Upper lobe of left lung (tissue), 6 donors: ENCODE measurements at regions not wholly inside any gene's neighbourhood (a gene's known extent, or its start where the extent isn't known, plus 50 kb on each side); places are given as distances from the start of the nearest gene placed in this dataset.

Experiments
- ATAC-seq, 2 donors: fragments of 200-7000 bp; cut with Tn5 transposase; one replicate each; pipeline ENCODE4 v1.9.1; 2022; ENCODE audit warnings: mild to moderate bottlenecking in 2 of 2, moderate library complexity in 2 of 2; ENCODE audit not compliant: low FRiP score in 2 of 2
- DNase-seq, 2 donors: peaks; one replicate each; pipeline ENCODE4 v3.0.0-alpha.2; 2019 to 2020
- H3K27ac ChIP-seq, 4 donors: fragments of 200-600 bp; sonication (generic); one replicate each; pipeline ENCODE4 v1.5.1; 2016 to 2019
- H3K27me3 ChIP-seq, 4 donors: fragments of 200-600 bp; sonication (generic); one replicate each; pipeline ENCODE4 v1.5.1; 2017 to 2019
- H3K36me3 ChIP-seq, 4 donors: fragments of 200-600 bp; sonication (generic); one replicate each; pipeline ENCODE4 v1.5.1; 2016 to 2019
- H3K4me1 ChIP-seq, 4 donors: fragments of 200-600 bp; sonication (generic); one replicate each; pipeline ENCODE4 v1.5.1; 2018 to 2019
- H3K4me3 ChIP-seq, 4 donors: fragments of 200-600 bp; sonication (generic); one replicate each; pipeline ENCODE4 v1.5.1; 2017 to 2019; ENCODE audit warnings: mild to moderate bottlenecking in 2 of 4, moderate library complexity in 1 of 4
- H3K9me3 ChIP-seq, 4 donors: fragments of 200-600 bp; sonication (generic); one replicate each; pipeline ENCODE4 v1.5.1; 2018 to 2019
- EP300 ChIP-seq, 4 donors: sonication (generic); formaldehyde crosslinking; IDR thresholded peaks; one replicate each; pipeline ENCODE4 v1.5.1; 2017; ENCODE audit warnings: antibody characterized with exemption in 4 of 4, control low read depth in 2 of 4
- POLR2A ChIP-seq, 4 donors: fragments of 450-650 bp; IDR thresholded peaks; one replicate each; pipeline ENCODE4 v1.5.1; 2016 to 2017; ENCODE audit warnings: antibody characterized with exemption in 4 of 4, mild to moderate bottlenecking in 2 of 4
- POLR2AphosphoS5 ChIP-seq, 2 donors: sonication (generic); formaldehyde crosslinking; IDR thresholded peaks; one replicate each; pipeline ENCODE4 v1.5.1; 2017; ENCODE audit warnings: antibody characterized with exemption in 2 of 2
- WGBS, 2 donors: methylation state at CpG; one replicate each; pipeline ENCODE4 v1.1.5; 2017 to 2018; 5-methylcytosine and 5-hydroxymethylcytosine counted together
- TF ChIP-seq, protein P1 (sequence below), 6 experiments: fragments of 450-650 bp in 4 of 6; fragments of 200-600 bp in 2 of 6; sonication (generic) in 2 of 6; IDR thresholded peaks; one replicate each; pipeline ENCODE4 v1.5.1; 2016 to 2019; ENCODE audit warnings: antibody characterized with exemption in 6 of 6
- donor health status: DM: no; HTN: no; CAD: no; lungs with moderate emphysema.
- donor health status: DM: no; HTN: yes; CAD: no; lungs with severe emphysema.

DNA sequence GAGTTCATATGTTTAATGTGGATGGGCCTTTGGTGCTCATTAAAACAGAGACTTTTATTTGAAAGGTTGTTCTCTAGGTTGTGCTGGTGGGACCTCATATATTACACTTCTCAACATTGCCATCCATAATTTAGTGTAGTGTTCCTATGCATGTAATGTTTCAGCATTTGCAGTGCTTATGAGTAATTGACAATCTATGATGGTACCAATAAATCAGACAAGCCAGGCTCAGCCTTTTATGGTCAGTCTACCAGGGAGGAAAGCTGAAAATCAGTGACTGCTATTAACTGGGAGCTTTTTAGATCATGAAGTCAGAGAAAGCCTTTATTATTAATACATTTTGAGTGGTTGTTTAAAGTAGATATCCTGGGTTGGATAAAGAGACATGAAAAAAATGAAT is 120.1 kb upstream of the SLC28A3 start:
- DNase-seq (no peak), ATAC-seq (no peak)
- H3K4me3 ChIP-seq, result no peak overlapping the region
- TF ChIP-seq POLR2AphosphoS5 (IDR thresholded peaks at IDR 0.05) (no peak), POLR2A (IDR thresholded peaks at IDR 0.05) (no peak), EP300 (IDR thresholded peaks at IDR 0.05) (no peak)
- TF ChIP-seq, protein P1, sequence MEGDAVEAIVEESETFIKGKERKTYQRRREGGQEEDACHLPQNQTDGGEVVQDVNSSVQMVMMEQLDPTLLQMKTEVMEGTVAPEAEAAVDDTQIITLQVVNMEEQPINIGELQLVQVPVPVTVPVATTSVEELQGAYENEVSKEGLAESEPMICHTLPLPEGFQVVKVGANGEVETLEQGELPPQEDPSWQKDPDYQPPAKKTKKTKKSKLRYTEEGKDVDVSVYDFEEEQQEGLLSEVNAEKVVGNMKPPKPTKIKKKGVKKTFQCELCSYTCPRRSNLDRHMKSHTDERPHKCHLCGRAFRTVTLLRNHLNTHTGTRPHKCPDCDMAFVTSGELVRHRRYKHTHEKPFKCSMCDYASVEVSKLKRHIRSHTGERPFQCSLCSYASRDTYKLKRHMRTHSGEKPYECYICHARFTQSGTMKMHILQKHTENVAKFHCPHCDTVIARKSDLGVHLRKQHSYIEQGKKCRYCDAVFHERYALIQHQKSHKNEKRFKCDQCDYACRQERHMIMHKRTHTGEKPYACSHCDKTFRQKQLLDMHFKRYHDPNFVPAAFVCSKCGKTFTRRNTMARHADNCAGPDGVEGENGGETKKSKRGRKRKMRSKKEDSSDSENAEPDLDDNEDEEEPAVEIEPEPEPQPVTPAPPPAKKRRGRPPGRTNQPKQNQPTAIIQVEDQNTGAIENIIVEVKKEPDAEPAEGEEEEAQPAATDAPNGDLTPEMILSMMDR (IDR thresholded peaks at IDR 0.05), result no peak
- no peaks in the 10 kb centered on the region for H3K9me3 ChIP-seq
- no peaks in the 10 kb centered on the region for H3K4me1 ChIP-seq
- H3K36me3 ChIP-seq, result no peaks in the 10 kb centered on the region
- no peak overlapping the region for H3K27ac ChIP-seq
- H3K27me3 ChIP-seq, result no peaks in the 10 kb centered on the region

DNA sequence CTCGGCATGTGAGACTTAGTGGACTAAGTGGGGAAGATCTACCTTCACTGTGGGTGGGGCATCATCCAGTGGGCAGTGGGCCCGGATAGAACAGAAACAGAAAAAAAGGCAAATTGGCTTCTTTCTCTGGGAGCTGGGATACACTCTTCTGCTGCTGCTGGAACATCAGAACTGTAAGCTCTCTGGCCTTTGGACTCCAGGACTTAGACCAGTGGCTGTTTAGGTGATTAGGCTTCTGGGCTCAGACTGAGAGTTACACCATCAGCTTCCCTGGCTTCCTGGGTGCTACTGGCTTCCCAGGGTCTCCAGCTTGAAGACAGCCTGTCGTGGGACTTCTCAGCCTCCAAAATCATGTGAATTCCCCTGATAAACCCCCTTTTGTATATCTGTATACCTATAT is 122.7 kb upstream of the SLC28A3 start:
- Histone ChIP-seq H3K27ac (no peak overlapping the region), H3K36me3 (no peaks in the 10 kb centered on the region), H3K4me1 (no peaks in the 10 kb centered on the region), H3K27me3 (no peaks in the 10 kb centered on the region), H3K9me3 (no peaks in the 10 kb centered on the region), H3K4me3 (no peak overlapping the region)
- TF ChIP-seq POLR2AphosphoS5 (IDR thresholded peaks at IDR 0.05), result no peak
- no peak for TF ChIP-seq EP300 (IDR thresholded peaks at IDR 0.05)
- TF ChIP-seq POLR2A (IDR thresholded peaks at IDR 0.05), result no peak
- TF ChIP-seq, protein P1 (IDR thresholded peaks at IDR 0.05), result no peak
- 77 to 78% methylated on average over 3 of the region's 3 CpGs for WGBS, 2 donors
- DNase-seq (no peak), ATAC-seq (no peak)

DNA sequence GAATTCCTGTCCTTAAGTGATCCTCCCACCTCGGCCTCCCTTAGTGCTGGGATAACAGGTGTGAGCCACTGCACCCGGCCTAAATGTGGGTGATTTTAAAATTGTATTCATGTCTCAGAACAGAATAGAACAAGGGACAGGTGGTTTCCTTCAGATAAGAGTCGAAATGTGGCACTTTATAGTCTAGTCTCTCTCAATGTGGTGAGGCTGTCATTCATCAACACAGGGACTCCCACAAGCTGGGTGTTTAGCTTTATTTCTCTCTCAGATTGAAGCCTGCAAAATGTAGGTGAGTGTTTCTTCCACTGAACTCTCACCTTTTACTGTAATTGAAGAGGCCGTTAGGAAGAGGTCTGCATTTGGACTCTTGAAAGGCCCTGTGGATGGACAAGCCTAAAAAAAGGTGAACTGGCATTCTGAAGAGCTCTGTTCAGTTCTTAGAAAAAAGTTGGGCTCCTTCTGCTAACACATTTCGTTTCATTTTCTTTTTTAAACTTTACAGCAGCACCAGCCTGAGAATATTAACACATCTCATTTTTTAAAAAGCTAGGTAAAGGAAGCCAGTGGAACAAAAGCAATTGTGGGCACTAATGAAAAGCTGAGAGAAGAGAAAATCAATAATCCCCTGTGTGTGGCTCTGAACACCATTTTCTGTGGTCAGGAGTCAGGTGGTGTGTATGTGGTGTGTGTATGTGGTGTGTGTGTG is 126.2 kb upstream of the SLC28A3 start:
- 66 to 67% methylated on average over 5 of the region's 5 CpGs for WGBS, 2 donors
- no peak for DNase-seq
- no peaks in the 10 kb centered on the region for H3K4me1 ChIP-seq
- H3K4me3 ChIP-seq, result no peak overlapping the region
- TF ChIP-seq POLR2A (IDR thresholded peaks at IDR 0.05) (no peak), POLR2AphosphoS5 (IDR thresholded peaks at IDR 0.05) (no peak), EP300 (IDR thresholded peaks at IDR 0.05) (no peak)
- TF ChIP-seq, protein P1 (IDR thresholded peaks at IDR 0.05), result no peak
- no peaks in the 10 kb centered on the region for H3K9me3 ChIP-seq
- H3K36me3 ChIP-seq, result no peaks in the 10 kb centered on the region
- no peaks in the 10 kb centered on the region for H3K27me3 ChIP-seq
- H3K27ac ChIP-seq, result no peak overlapping the region
- ATAC-seq, result no peak

DNA sequence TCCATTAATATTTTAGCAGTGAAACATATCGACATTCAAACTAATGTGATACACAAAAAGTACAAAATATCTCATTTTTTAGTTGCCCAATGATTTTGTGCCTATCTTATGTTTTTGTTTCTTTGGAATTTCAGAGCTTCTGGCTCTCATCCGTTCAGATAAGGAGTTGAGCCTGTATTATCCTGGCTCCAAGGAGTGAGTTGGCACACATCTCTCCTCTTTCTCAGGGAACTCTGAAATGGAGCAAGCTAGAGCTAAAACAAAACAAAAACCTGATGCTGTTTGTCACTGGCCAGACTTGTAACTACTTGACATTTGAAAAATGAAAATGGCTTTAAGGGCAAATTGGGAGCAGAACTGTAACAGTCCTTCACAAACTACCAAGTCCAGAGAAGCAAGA is 131.3 kb upstream of the SLC28A3 start:
- H3K4me1 ChIP-seq, result no peaks in the 10 kb centered on the region
- no peaks in the 10 kb centered on the region for H3K36me3 ChIP-seq
- ATAC-seq (no peak), DNase-seq (no peak)
- H3K27ac ChIP-seq, result no peak overlapping the region
- no peaks in the 10 kb centered on the region for H3K9me3 ChIP-seq
- TF ChIP-seq, protein P1 (IDR thresholded peaks at IDR 0.05), result no peak
- no peak for TF ChIP-seq POLR2AphosphoS5 (IDR thresholded peaks at IDR 0.05)
- TF ChIP-seq POLR2A (IDR thresholded peaks at IDR 0.05), result no peak
- no peak for TF ChIP-seq EP300 (IDR thresholded peaks at IDR 0.05)
- H3K27me3 ChIP-seq, result no peaks in the 10 kb centered on the region
- no peak overlapping the region for H3K4me3 ChIP-seq
- WGBS, 2 donors, result 73 to 84% methylated on average over 2 of the region's 2 CpGs

DNA sequence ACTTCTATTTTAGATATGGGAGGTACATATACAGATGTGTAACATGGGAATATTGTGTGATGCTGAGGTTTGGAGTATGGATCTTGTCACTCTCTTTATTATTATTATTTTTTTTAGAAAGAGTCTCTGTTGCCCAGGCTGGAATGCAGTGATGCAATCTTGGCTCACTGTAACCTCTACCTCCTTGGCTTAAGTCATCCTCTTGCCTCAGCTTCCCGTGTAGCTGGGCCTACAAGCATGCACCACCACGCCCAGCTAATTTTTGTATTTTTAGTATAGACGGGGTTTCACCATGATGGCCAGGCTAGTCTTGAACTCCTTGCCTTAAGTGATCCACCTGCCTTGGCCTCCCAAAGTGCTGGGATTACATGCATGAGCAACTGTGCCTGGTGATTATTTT is 138.4 kb upstream of the SLC28A3 start:
- Histone ChIP-seq H3K27ac (no peak overlapping the region), H3K27me3 (no peaks in the 10 kb centered on the region), H3K4me1 (no peaks in the 10 kb centered on the region), H3K36me3 (no peaks in the 10 kb centered on the region), H3K4me3 (no peak overlapping the region), H3K9me3 (no peaks in the 10 kb centered on the region)
- no peak for ATAC-seq
- no peak for DNase-seq
- 82 to 87% methylated on average over 3 of the region's 3 CpGs for WGBS, 2 donors
- TF ChIP-seq POLR2A (IDR thresholded peaks at IDR 0.05) (no peak), EP300 (IDR thresholded peaks at IDR 0.05) (no peak), POLR2AphosphoS5 (IDR thresholded peaks at IDR 0.05) (no peak)
- TF ChIP-seq, protein P1 (IDR thresholded peaks at IDR 0.05), result no peak
